Spleen (tissue), 11 donors: ENCODE measurements at regions not wholly inside any gene's neighbourhood (a gene's known extent, or its start where the extent isn't known, plus 50 kb on each side); places are given as distances from the start of the nearest gene placed in this dataset.

Experiments
- DNase-seq: peaks from one replicate; pipeline ENCODE4 v3.0.0-alpha.2; 2020
- H3K27ac ChIP-seq, 8 donors: fragments of 200-600 bp; sonication (generic) in 7 of 8; 1 replicate in 4 of 8; 2 replicates in 4 of 8; pipeline versions ENCODE4 v1.5.0 to v1.8.0; 2016 to 2021; ENCODE audit warnings: inconsistent platforms in 4 of 8, mild to moderate bottlenecking in 4 of 8, moderate library complexity in 1 of 8
- H3K27me3 ChIP-seq, 7 donors: fragments of 200-600 bp; sonication (generic) in 6 of 7; replicated peaks in 1 of 7; 1 replicate in 4 of 7; 2 replicates in 3 of 7; pipeline versions ENCODE4 v1.5.0 to v1.8.0; 2016 to 2021; ENCODE audit warnings: inconsistent platforms in 3 of 7, mild to moderate bottlenecking in 1 of 7
- H3K36me3 ChIP-seq, 6 donors: fragments of 200-600 bp; sonication (generic) in 5 of 6; 1 replicate in 4 of 6; 2 replicates in 2 of 6; pipeline versions ENCODE4 v1.5.0 to v1.8.0; 2016 to 2021; ENCODE audit warnings: inconsistent platforms in 2 of 6
- H3K4me1 ChIP-seq, 6 donors: fragments of 200-600 bp; sonication (generic) in 5 of 6; 1 replicate in 3 of 6; 2 replicates in 3 of 6; pipeline versions ENCODE4 v1.5.0 to v1.8.0; 2016 to 2021; ENCODE audit warnings: inconsistent platforms in 3 of 6
- H3K4me3 ChIP-seq, 8 donors: fragments of 200-600 bp; sonication (generic) in 7 of 8; 1 replicate in 4 of 8; 2 replicates in 4 of 8; pipeline versions ENCODE4 v1.5.0 to v1.8.0; 2016 to 2021; ENCODE audit warnings: inconsistent platforms in 4 of 8, mild to moderate bottlenecking in 4 of 8, moderate library complexity in 2 of 8
- H3K9me3 ChIP-seq, 8 donors: fragments of 200-600 bp; sonication (generic) in 7 of 8; 1 replicate in 4 of 8; 2 replicates in 4 of 8; pipeline versions ENCODE4 v1.5.0 to v1.8.0; 2016 to 2021; ENCODE audit warnings: inconsistent platforms in 4 of 8
- POLR2A ChIP-seq, 3 donors: fragments of 450-650 bp; IDR thresholded peaks; one replicate each; pipeline ENCODE4 v1.5.1; 2017; ENCODE audit warnings: antibody characterized with exemption in 3 of 3, mild to moderate bottlenecking in 1 of 3
- POLR2AphosphoS5 ChIP-seq, 3 donors: sonication (generic); formaldehyde crosslinking; IDR thresholded peaks; one replicate each; pipeline ENCODE4 v1.5.1; 2017; ENCODE audit warnings: antibody characterized with exemption in 3 of 3
- WGBS, 5 donors: extraction: QIAGEN DNeasy Blood & Tissue Kit in 3 of 5; methylation state at CpG; one replicate each; pipeline versions ENCODE4 v1.1.5 to v1.1.7; 2013 to 2018; 5-methylcytosine and 5-hydroxymethylcytosine counted together
- intact Hi-C: fragments of 100-400 bp; cut with DNase I; formaldehyde crosslinking; loops from one replicate; pipeline ENCODE4 v1.15.0; 2023; ENCODE audit warnings: low total_unique reads
- TF ChIP-seq, protein P1 (sequence below), 11 experiments: fragments of 200-600 bp in 7 of 11; fragments of 450-650 bp in 4 of 11; sonication (generic) in 4 of 11; IDR thresholded peaks in 8 of 11; conservative IDR thresholded peaks in 3 of 11; 1 replicate in 7 of 11; 2 replicates in 4 of 11; pipeline versions ENCODE4 v1.4.0 to v1.8.0; 2016 to 2021; ENCODE audit warnings: antibody characterized with exemption in 11 of 11, inconsistent platforms in 4 of 11, mild to moderate bottlenecking in 1 of 11
- donor health status: healthy with polysubstance abuse.
- donor health status: DM: no; HTN: no; CAD: no; lungs with moderate emphysema.
- donor health status: DM: no; HTN: no; CAD: no.
- donor health status: Bipolar disorder and iron deficiency.
- donor health status: healthy.
- donor health status: DM: no; HTN: no; CAD: no.
- donor health status: DM: yes; HTN: yes; CAD: no.

DNA sequence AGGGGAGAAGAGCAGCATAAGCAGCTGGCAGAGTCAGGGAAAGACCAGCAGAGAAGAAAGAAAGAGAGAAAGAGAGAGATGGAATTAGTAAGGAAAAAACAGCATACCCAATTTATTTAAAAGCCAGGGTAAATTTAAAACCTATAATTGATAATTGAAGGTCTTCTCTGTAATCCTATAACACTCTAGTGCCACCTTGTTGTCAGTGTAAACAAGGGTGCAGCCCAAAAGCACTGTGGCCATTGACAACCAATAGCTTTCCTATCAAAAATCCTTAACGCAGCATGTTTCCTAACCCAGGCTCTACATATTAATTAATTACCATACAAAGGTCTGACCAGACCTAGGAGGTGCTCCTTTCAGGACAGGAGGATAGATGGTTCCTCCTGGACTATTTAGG, 447.2 kb upstream of the HSFY2 start:
- intact Hi-C loops = no loop called here
- Histone ChIP-seq H3K4me1 (no peaks in the 10 kb centered on the region), H3K27me3 (no peaks in the 10 kb centered on the region), H3K9me3 (no peaks in the 10 kb centered on the region), H3K27ac (no peak overlapping the region), H3K36me3 (no peaks in the 10 kb centered on the region), H3K4me3 (no peak overlapping the region)
- TF ChIP-seq POLR2AphosphoS5 (IDR thresholded peaks at IDR 0.05) = no peak
- 68 to 82% (median 78%) methylated on average over 1 of the region's 1 CpG; no CpG with 5 or more reads in 2 of the 5 donors for WGBS, 5 donors
- no peak for DNase-seq

DNA sequence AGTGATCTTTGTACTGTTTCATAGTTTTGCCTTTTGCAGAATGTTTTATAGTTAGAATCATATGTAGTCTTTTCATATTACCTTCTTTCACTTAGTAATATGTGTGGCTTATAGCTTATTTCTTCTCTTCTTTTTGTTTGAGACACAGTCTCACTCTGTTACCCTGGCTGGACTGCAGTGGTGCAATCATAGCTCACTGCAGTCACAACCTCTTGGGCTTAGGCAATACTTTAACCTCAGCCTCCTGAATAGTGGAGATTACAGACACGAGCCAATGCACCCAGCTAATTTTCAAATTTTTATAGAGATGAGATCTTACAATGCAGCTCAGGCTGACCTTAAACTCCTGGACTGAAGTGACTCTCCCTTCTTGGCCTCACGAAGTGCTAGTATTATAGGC, 435.4 kb upstream of the HSFY2 start:
- intact Hi-C loops = no loop called here
- 60 to 84% (median 61%) methylated on average over 2 of the region's 2 CpGs; no CpG with 5 or more reads in 2 of the 5 donors for WGBS, 5 donors
- H3K36me3 ChIP-seq = no peaks in the 10 kb centered on the region
- H3K4me3 ChIP-seq = no peak overlapping the region
- TF ChIP-seq, protein P1, sequence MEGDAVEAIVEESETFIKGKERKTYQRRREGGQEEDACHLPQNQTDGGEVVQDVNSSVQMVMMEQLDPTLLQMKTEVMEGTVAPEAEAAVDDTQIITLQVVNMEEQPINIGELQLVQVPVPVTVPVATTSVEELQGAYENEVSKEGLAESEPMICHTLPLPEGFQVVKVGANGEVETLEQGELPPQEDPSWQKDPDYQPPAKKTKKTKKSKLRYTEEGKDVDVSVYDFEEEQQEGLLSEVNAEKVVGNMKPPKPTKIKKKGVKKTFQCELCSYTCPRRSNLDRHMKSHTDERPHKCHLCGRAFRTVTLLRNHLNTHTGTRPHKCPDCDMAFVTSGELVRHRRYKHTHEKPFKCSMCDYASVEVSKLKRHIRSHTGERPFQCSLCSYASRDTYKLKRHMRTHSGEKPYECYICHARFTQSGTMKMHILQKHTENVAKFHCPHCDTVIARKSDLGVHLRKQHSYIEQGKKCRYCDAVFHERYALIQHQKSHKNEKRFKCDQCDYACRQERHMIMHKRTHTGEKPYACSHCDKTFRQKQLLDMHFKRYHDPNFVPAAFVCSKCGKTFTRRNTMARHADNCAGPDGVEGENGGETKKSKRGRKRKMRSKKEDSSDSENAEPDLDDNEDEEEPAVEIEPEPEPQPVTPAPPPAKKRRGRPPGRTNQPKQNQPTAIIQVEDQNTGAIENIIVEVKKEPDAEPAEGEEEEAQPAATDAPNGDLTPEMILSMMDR (IDR thresholded peaks at IDR 0.05 in 8 of 11, conservative IDR thresholded peaks at IDR 0.05 in 3 of 11) = no peak
- TF ChIP-seq POLR2A (IDR thresholded peaks at IDR 0.05) (no peak), POLR2AphosphoS5 (IDR thresholded peaks at IDR 0.05) (no peak)
- H3K9me3 ChIP-seq = no peaks in the 10 kb centered on the region
- DNase-seq = no peak
- no peaks in the 10 kb centered on the region for H3K4me1 ChIP-seq
- no peaks in the 10 kb centered on the region for H3K27me3 ChIP-seq
- no peak overlapping the region for H3K27ac ChIP-seq

GRCh38 chrY:19207048-19207447, 433.5 kb upstream of the HSFY2 start:
- H3K27ac ChIP-seq = no peak overlapping the region
- no peaks in the 10 kb centered on the region for H3K36me3 ChIP-seq
- H3K9me3 ChIP-seq = no peaks in the 10 kb centered on the region
- H3K4me1 ChIP-seq = no peaks in the 10 kb centered on the region
- TF ChIP-seq POLR2A (IDR thresholded peaks at IDR 0.05) = no peak
- no peak for TF ChIP-seq POLR2AphosphoS5 (IDR thresholded peaks at IDR 0.05)
- TF ChIP-seq, protein P1 (IDR thresholded peaks at IDR 0.05 in 8 of 11, conservative IDR thresholded peaks at IDR 0.05 in 3 of 11) = no peak
- H3K27me3 ChIP-seq = no peaks in the 10 kb centered on the region
- no peak for DNase-seq
- WGBS, 5 donors = 80 to 91% (median 83%) methylated on average over 1 of the region's 1 CpG; no CpG with 5 or more reads in 2 of the 5 donors
- no peak overlapping the region for H3K4me3 ChIP-seq
- intact Hi-C loops = no loop called here

GRCh38 chrY:19180824-19181223, 407.3 kb upstream of the HSFY2 start:
- DNase-seq = no peak
- Histone ChIP-seq H3K9me3 (peaks cover 0 to 19% (median 0%) of the 10 kb centered on the region in 8 donors), H3K4me3 (no peak overlapping the region), H3K4me1 (no peaks in the 10 kb centered on the region), H3K27me3 (no peaks in the 10 kb centered on the region), H3K27ac (no peak overlapping the region), H3K36me3 (no peaks in the 10 kb centered on the region)
- WGBS, 5 donors = 80 to 94% (median 91%) methylated on average over 2 to 3 of the region's 3 CpGs; no CpG with 5 or more reads in 2 of the 5 donors
- intact Hi-C loops = no loop called here
- TF ChIP-seq POLR2AphosphoS5 (IDR thresholded peaks at IDR 0.05) = no peak
- TF ChIP-seq, protein P1 (IDR thresholded peaks at IDR 0.05 in 8 of 11, conservative IDR thresholded peaks at IDR 0.05 in 3 of 11) = no peak
- TF ChIP-seq POLR2A (IDR thresholded peaks at IDR 0.05) = no peak

- Histone ChIP-seq H3K27ac (no peak overlapping the region), H3K4me1 (no peaks in the 10 kb centered on the region), H3K4me3 (no peak overlapping the region), H3K36me3 (no peaks in the 10 kb centered on the region), H3K9me3 (peaks cover 0 to 7% (median 0%) of the 10 kb centered on the region in 8 donors), H3K27me3 (no peaks in the 10 kb centered on the region)
- intact Hi-C loops = no loop called here
- WGBS, 5 donors = 86 to 92% (median 90%) methylated on average over 5 of the region's 5 CpGs; no CpG with 5 or more reads in 2 of the 5 donors
- TF ChIP-seq POLR2A (IDR thresholded peaks at IDR 0.05) (no peak), POLR2AphosphoS5 (IDR thresholded peaks at IDR 0.05) (no peak)
- TF ChIP-seq, protein P1 (IDR thresholded peaks at IDR 0.05 in 8 of 11, conservative IDR thresholded peaks at IDR 0.05 in 3 of 11) = no peak
- DNase-seq = no peak
Observed at GRCh38 chrY:19168202-19168565, 394.6 kb upstream of the HSFY2 start.
